ENCODE measurements at regions not wholly inside any gene's neighbourhood (a gene's known extent, or its start where the extent isn't known, plus 50 kb on each side); places are given as distances from the start of the nearest gene placed in this dataset.

DNA sequence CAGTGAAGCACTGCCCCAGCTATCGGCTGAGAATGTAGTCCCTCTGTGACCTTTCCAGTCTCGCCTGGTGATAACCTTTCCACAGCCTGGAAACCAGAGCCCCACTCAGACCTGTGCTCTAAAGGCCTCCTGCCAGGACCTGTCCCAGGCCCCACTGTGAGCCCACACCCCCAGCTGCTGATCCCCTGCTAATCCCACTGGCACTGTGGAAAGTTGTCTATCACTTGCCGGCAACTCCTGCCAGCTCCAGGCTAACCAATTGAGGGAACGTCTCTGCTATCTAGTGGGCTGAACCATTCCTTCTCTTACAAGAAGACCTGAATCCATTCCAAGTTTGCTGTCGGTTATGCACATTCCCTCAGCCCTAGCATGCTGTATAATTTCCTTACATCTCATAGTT is 328.2 kb downstream of the FAM181B start:
- no peaks in the 10 kb centered on the region for H3K9me1 ChIP-seq (replicated peaks; ENCODE audit: control insufficient read depth, extremely low read depth, insufficient read depth, low read length)
- TF ChIP-seq EZH2 (IDR thresholded peaks at IDR 0.05; ENCODE audit: borderline replicate concordance, low read depth, low read length, severe bottlenecking) (no peak), POLR2AphosphoS5 (IDR thresholded peaks at IDR 0.05; ENCODE audit: insufficient read depth, low read depth, low read length) (no peak), GATA2 (IDR thresholded peaks at IDR 0.05; ENCODE audit: insufficient read depth, insufficient read length, low read depth, low read length) (no peak), JUN (IDR thresholded peaks at IDR 0.05; ENCODE audit: borderline replicate concordance, insufficient read depth, insufficient read length, low read depth) (no peak), FOS (IDR thresholded peaks at IDR 0.05; ENCODE audit: borderline replicate concordance, insufficient read depth, low read length) (no peak), MAX (IDR thresholded peaks at IDR 0.05; ENCODE audit: insufficient read depth, insufficient read length) (no peak), MYC (IDR thresholded peaks at IDR 0.05; ENCODE audit: low read depth, low read length) (no peak)
- no peak overlapping the region for H3K9ac ChIP-seq (replicated peaks; ENCODE audit: extremely low read depth, insufficient read depth, low read length)
- DNase-seq (ENCODE audit: low read depth, low spot score) (no peak), FAIRE-seq (no peak)
- CTCF ChIA-PET, result no interaction called here
- no peak overlapping the region for H3K4me2 ChIP-seq (ENCODE audit: insufficient read depth, low read length)
- dilution Hi-C loops (cut with MboI; ENCODE audit: extremely low pct_ligation_motif_present, low sequenced_read_pairs), result no loop called here
- no peak overlapping the region for H2AFZ ChIP-seq (ENCODE audit: low read depth, low read length)
- intact Hi-C loops (cut with micrococcal nuclease), result no loop called here
- no peaks in the 10 kb centered on the region for H3K9me3 ChIP-seq (replicated peaks; ENCODE audit: control insufficient read depth, insufficient read depth, low read length)
- H3K79me2 ChIP-seq (ENCODE audit: control insufficient read depth, insufficient read depth, low read length), result no peaks in the 10 kb centered on the region
- H4K20me1 ChIP-seq (replicated peaks; ENCODE audit: control insufficient read depth, extremely low read depth, insufficient read depth, low read length), result no peaks in the 10 kb centered on the region
- H3K27me3 ChIP-seq (ENCODE audit: control insufficient read depth in 2 of 2, insufficient read depth in 2 of 2, low read length in 2 of 2), result no peaks in the 10 kb centered on the region
- POLR2A ChIA-PET, result no interaction called here
- H3K27ac ChIP-seq (ENCODE audit: insufficient read depth, low read depth, low read length), result no peak overlapping the region
- no TSS peak for BruUV-seq (replicated peaks)
- H3K36me3 ChIP-seq (ENCODE audit: control insufficient read depth in 2 of 2, extremely low read depth in 1 of 2, insufficient read depth in 2 of 2, low read length in 2 of 2), result no peaks in the 10 kb centered on the region
- H3K4me3 ChIP-seq (replicated peaks in 1 of 3; ENCODE audit: insufficient read depth in 1 of 3, low read depth in 1 of 3, low read length in 3 of 3), result no peak overlapping the region
- no peaks in the 10 kb centered on the region for H3K4me1 ChIP-seq (ENCODE audit: control insufficient read depth, extremely low read depth, insufficient read depth, low read length)

DNA sequence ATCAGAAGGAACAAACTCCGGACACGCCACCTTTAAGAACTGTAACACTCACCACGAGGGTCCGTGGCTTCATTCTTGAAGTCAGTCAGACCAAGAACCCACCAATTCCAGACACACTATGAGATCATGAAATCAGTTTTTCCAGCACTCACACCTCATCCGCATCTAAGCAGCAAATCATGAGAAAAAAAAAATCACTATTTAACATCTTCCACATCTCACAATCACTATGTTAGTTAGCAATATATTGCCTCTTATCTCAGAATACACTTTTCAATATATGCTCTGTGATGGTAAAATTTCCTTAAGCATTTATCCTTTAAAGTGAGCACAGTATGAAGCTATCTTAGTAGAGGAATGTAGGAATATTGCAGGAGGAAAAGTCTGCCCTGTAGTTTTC is 328.7 kb downstream of the FAM181B start:
- Histone ChIP-seq H3K79me2 (ENCODE audit: control insufficient read depth, insufficient read depth, low read length) (no peaks in the 10 kb centered on the region), H2AFZ (ENCODE audit: low read depth, low read length) (no peak overlapping the region), H3K9me1 (replicated peaks; ENCODE audit: control insufficient read depth, extremely low read depth, insufficient read depth, low read length) (no peaks in the 10 kb centered on the region), H3K27ac (ENCODE audit: insufficient read depth, low read depth, low read length) (no peak overlapping the region), H4K20me1 (replicated peaks; ENCODE audit: control insufficient read depth, extremely low read depth, insufficient read depth, low read length) (no peaks in the 10 kb centered on the region), H3K4me1 (ENCODE audit: control insufficient read depth, extremely low read depth, insufficient read depth, low read length) (no peaks in the 10 kb centered on the region), H3K36me3 (ENCODE audit: control insufficient read depth in 2 of 2, extremely low read depth in 1 of 2, insufficient read depth in 2 of 2, low read length in 2 of 2) (no peaks in the 10 kb centered on the region), H3K9me3 (replicated peaks; ENCODE audit: control insufficient read depth, insufficient read depth, low read length) (no peaks in the 10 kb centered on the region), H3K9ac (replicated peaks; ENCODE audit: extremely low read depth, insufficient read depth, low read length) (no peak overlapping the region), H3K4me3 (replicated peaks in 1 of 3; ENCODE audit: insufficient read depth in 1 of 3, low read depth in 1 of 3, low read length in 3 of 3) (no peak overlapping the region), H3K4me2 (ENCODE audit: insufficient read depth, low read length) (no peak overlapping the region), H3K27me3 (ENCODE audit: control insufficient read depth in 2 of 2, insufficient read depth in 2 of 2, low read length in 2 of 2) (no peaks in the 10 kb centered on the region)
- dilution Hi-C loops (cut with MboI; ENCODE audit: extremely low pct_ligation_motif_present, low sequenced_read_pairs), result no loop called here
- POLR2A ChIA-PET, result no interaction called here
- TF ChIP-seq MYC (IDR thresholded peaks at IDR 0.05; ENCODE audit: low read depth, low read length) (no peak), EZH2 (IDR thresholded peaks at IDR 0.05; ENCODE audit: borderline replicate concordance, low read depth, low read length, severe bottlenecking) (no peak), MAX (IDR thresholded peaks at IDR 0.05; ENCODE audit: insufficient read depth, insufficient read length) (no peak), POLR2A (IDR thresholded peaks at IDR 0.05; ENCODE audit: low read depth, low read length) (no peak), FOS (IDR thresholded peaks at IDR 0.05; ENCODE audit: borderline replicate concordance, insufficient read depth, low read length) (no peak), JUN (IDR thresholded peaks at IDR 0.05; ENCODE audit: borderline replicate concordance, insufficient read depth, insufficient read length, low read depth) (no peak), POLR2AphosphoS5 (IDR thresholded peaks at IDR 0.05; ENCODE audit: insufficient read depth, low read depth, low read length) (no peak), GATA2 (IDR thresholded peaks at IDR 0.05; ENCODE audit: insufficient read depth, insufficient read length, low read depth, low read length) (no peak)
- TF ChIP-seq, protein P1, sequence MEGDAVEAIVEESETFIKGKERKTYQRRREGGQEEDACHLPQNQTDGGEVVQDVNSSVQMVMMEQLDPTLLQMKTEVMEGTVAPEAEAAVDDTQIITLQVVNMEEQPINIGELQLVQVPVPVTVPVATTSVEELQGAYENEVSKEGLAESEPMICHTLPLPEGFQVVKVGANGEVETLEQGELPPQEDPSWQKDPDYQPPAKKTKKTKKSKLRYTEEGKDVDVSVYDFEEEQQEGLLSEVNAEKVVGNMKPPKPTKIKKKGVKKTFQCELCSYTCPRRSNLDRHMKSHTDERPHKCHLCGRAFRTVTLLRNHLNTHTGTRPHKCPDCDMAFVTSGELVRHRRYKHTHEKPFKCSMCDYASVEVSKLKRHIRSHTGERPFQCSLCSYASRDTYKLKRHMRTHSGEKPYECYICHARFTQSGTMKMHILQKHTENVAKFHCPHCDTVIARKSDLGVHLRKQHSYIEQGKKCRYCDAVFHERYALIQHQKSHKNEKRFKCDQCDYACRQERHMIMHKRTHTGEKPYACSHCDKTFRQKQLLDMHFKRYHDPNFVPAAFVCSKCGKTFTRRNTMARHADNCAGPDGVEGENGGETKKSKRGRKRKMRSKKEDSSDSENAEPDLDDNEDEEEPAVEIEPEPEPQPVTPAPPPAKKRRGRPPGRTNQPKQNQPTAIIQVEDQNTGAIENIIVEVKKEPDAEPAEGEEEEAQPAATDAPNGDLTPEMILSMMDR (IDR thresholded peaks at IDR 0.05; ENCODE audit: extremely low read depth in 1 of 2, insufficient read depth in 1 of 2, low read depth in 1 of 2, low read length in 2 of 2), result no peak
- DNase-seq (ENCODE audit: low read depth, low spot score) (no peak), FAIRE-seq (no peak)
- intact Hi-C loops (cut with micrococcal nuclease), result no loop called here
- BruUV-seq (replicated peaks), result no TSS peak
- CTCF ChIA-PET, result no interaction called here
